ENCODE measurements at regions not wholly inside any gene's neighbourhood (a gene's known extent, or its start where the extent isn't known, plus 50 kb on each side); places are given as distances from the start of the nearest gene placed in this dataset.
"Not testable (repeated sequence)": the region's sequence is repeated elsewhere in the genome, so short reads cannot be mapped to it uniquely, and the experiment has no call there.

- no peaks in the 10 kb centered on the region for H3K27me3 ChIP-seq (ENCODE audit: control insufficient read depth, insufficient read depth, low read length)
- no peaks in the 10 kb centered on the region for H3K4me1 ChIP-seq (ENCODE audit: control insufficient read depth, insufficient read depth, low read length)
- no peak overlapping the region for H3K9ac ChIP-seq (ENCODE audit: low read depth, low read length)
- H3K9me3 ChIP-seq (ENCODE audit: control insufficient read depth, insufficient read depth, low read length), result no peaks in the 10 kb centered on the region
- no peaks in the 10 kb centered on the region for H3K36me3 ChIP-seq (ENCODE audit: control insufficient read depth, insufficient read depth, low read length)
- no peak overlapping the region for H3K4me3 ChIP-seq (ENCODE audit: low read depth, low read length)
Observed at GRCh38 chr5:28703651-28704260, 1665.4 kb upstream of the CDH9 start.

DNA sequence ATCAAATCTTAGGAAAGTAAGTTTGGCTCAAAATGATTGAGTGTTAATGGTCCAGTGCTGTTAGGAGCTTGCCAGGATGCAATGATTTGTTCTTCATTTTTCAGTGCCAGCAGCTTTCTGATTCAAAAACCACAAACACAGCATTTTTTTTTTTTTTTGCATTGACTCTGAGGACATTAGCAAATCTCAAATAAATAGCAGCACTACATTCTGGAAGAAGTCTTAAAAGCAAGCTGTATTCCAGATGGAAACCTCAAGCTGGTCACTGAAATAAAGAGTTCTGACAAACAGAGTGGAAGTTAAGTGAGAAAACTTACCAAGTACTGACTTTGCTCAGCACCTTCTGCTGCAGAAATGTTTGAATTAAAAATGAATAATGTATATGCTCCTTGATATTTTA is 1653.1 kb upstream of the CDH9 start:
- Histone ChIP-seq H3K4me1 (ENCODE audit: control insufficient read depth, insufficient read depth, low read length) (no peaks in the 10 kb centered on the region), H3K9ac (ENCODE audit: low read depth, low read length) (no peak overlapping the region), H3K9me3 (ENCODE audit: control insufficient read depth, insufficient read depth, low read length) (no peaks in the 10 kb centered on the region), H3K36me3 (ENCODE audit: control insufficient read depth, insufficient read depth, low read length) (no peaks in the 10 kb centered on the region), H3K4me3 (ENCODE audit: low read depth, low read length) (no peak overlapping the region), H3K27me3 (ENCODE audit: control insufficient read depth, insufficient read depth, low read length) (no peaks in the 10 kb centered on the region)

DNA sequence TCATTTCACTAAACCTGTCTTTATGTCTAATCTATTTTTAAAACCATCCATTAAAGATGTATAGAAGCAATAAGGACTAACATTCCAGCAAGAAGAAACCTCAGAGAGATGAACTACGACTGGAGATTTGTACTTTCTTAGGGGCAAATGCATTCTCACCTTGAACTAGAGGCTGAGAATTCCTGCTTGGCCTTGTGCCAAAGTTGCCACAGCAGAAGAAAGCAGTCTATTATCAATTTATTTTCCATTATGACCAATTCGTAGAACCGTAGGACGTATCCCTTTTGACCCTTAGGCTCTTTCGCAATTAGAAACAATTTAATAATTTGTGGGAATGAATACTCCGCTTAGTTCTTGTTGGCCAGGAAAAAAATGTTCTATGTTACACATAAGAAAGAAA is 1647.4 kb upstream of the CDH9 start:
- no peak overlapping the region for H3K9ac ChIP-seq (ENCODE audit: low read depth, low read length)

GRCh38 chr5:28678899-28679298 is 1640.5 kb upstream of the CDH9 start:
- Histone ChIP-seq H3K9ac (ENCODE audit: low read depth, low read length) (no peak overlapping the region), H3K27me3 (ENCODE audit: control insufficient read depth, insufficient read depth, low read length) (no peaks in the 10 kb centered on the region), H3K36me3 (ENCODE audit: control insufficient read depth, insufficient read depth, low read length) (no peaks in the 10 kb centered on the region), H3K9me3 (ENCODE audit: control insufficient read depth, insufficient read depth, low read length) (no peaks in the 10 kb centered on the region), H3K4me3 (ENCODE audit: low read depth, low read length) (no peak overlapping the region), H3K4me1 (ENCODE audit: control insufficient read depth, insufficient read depth, low read length) (no peaks in the 10 kb centered on the region)

More for the DNA sequence above, 1647.4 kb upstream of the CDH9 start:
- H3K36me3 ChIP-seq (ENCODE audit: control insufficient read depth, insufficient read depth, low read length), result no peaks in the 10 kb centered on the region
- no peaks in the 10 kb centered on the region for H3K4me1 ChIP-seq (ENCODE audit: control insufficient read depth, insufficient read depth, low read length)
- no peak overlapping the region for H3K4me3 ChIP-seq (ENCODE audit: low read depth, low read length)
- H3K9me3 ChIP-seq (ENCODE audit: control insufficient read depth, insufficient read depth, low read length), result no peaks in the 10 kb centered on the region
- no peaks in the 10 kb centered on the region for H3K27me3 ChIP-seq (ENCODE audit: control insufficient read depth, insufficient read depth, low read length)

GRCh38 chr5:28666110-28666509 is 1627.7 kb upstream of the CDH9 start:
- H3K9me3 ChIP-seq (ENCODE audit: control insufficient read depth, insufficient read depth, low read length), result peaks cover 17% of the 10 kb centered on the region
- H3K9ac ChIP-seq (ENCODE audit: low read depth, low read length), result no peak overlapping the region
- H3K4me1 ChIP-seq (ENCODE audit: control insufficient read depth, insufficient read depth, low read length), result no peaks in the 10 kb centered on the region
- H3K27me3 ChIP-seq (ENCODE audit: control insufficient read depth, insufficient read depth, low read length), result no peaks in the 10 kb centered on the region
- no peak overlapping the region for H3K4me3 ChIP-seq (ENCODE audit: low read depth, low read length)
- H3K36me3 ChIP-seq (ENCODE audit: control insufficient read depth, insufficient read depth, low read length), result no peaks in the 10 kb centered on the region

DNA sequence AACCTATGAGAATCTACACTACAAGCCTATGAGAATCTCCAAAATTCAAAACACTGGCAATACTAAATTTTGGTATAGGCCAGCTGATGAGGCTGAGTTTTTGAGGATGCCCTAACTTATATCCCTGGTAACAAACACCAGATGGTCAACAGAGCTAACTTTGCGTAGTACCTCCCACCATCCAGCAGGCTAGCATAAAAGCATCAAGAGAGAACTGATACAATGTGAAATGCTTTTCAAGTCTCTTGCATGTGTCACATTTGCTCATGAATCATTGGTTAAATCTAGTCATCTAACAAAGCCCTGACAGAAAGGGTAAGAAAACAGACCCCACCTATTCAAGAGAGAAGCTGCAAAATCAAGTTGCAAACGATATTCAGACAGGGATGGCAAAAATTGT is 1609.7 kb upstream of the CDH9 start:
- Histone ChIP-seq H3K4me1 (ENCODE audit: control insufficient read depth, insufficient read depth, low read length) (no peaks in the 10 kb centered on the region), H3K36me3 (ENCODE audit: control insufficient read depth, insufficient read depth, low read length) (no peaks in the 10 kb centered on the region), H3K4me3 (ENCODE audit: low read depth, low read length) (no peak overlapping the region), H3K9me3 (ENCODE audit: control insufficient read depth, insufficient read depth, low read length) (no peaks in the 10 kb centered on the region), H3K27me3 (ENCODE audit: control insufficient read depth, insufficient read depth, low read length) (no peaks in the 10 kb centered on the region), H3K9ac (ENCODE audit: low read depth, low read length) (no peak overlapping the region)

- H3K4me1 ChIP-seq (ENCODE audit: control insufficient read depth, insufficient read depth, low read length), result no peaks in the 10 kb centered on the region
- no peaks in the 10 kb centered on the region for H3K36me3 ChIP-seq (ENCODE audit: control insufficient read depth, insufficient read depth, low read length)
- H3K9me3 ChIP-seq (ENCODE audit: control insufficient read depth, insufficient read depth, low read length), result no peaks in the 10 kb centered on the region
- H3K9ac ChIP-seq (ENCODE audit: low read depth, low read length), result no peak overlapping the region
- no peaks in the 10 kb centered on the region for H3K27me3 ChIP-seq (ENCODE audit: control insufficient read depth, insufficient read depth, low read length)
- no peak overlapping the region for H3K4me3 ChIP-seq (ENCODE audit: low read depth, low read length)
Observed at GRCh38 chr5:28632607-28633006, 1594.2 kb upstream of the CDH9 start.

DNA sequence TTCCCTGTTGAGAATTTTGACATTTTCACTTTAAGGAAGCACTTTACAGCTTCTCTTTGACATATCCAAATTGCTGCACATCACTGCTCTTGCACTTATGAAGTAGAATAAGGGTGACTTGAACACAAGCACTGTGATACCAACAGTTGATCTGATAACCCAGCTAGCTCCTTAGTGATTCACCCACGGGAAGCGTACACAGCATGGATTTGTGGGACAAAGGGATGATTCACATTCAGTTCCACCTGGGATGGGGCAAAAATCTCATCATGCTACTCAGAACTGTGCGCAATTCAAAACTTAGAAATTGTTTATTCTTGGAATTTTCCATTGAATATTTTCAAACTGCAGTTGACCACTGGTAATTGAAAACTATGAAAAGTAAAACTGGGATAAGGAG is 1565.5 kb upstream of the CDH9 start:
- Histone ChIP-seq H3K9me3 (ENCODE audit: control insufficient read depth, insufficient read depth, low read length) (no peaks in the 10 kb centered on the region), H3K36me3 (ENCODE audit: control insufficient read depth, insufficient read depth, low read length) (no peaks in the 10 kb centered on the region), H3K4me3 (ENCODE audit: low read depth, low read length) (no peak overlapping the region), H3K9ac (ENCODE audit: low read depth, low read length) (no peak overlapping the region), H3K27me3 (ENCODE audit: control insufficient read depth, insufficient read depth, low read length) (no peaks in the 10 kb centered on the region), H3K4me1 (ENCODE audit: control insufficient read depth, insufficient read depth, low read length) (no peaks in the 10 kb centered on the region)

GRCh38 chr5:28602429-28602828 is 1564.0 kb upstream of the CDH9 start:
- Histone ChIP-seq H3K9ac (ENCODE audit: low read depth, low read length) (no peak overlapping the region), H3K4me1 (ENCODE audit: control insufficient read depth, insufficient read depth, low read length) (no peaks in the 10 kb centered on the region), H3K27me3 (ENCODE audit: control insufficient read depth, insufficient read depth, low read length) (no peaks in the 10 kb centered on the region), H3K36me3 (ENCODE audit: control insufficient read depth, insufficient read depth, low read length) (no peaks in the 10 kb centered on the region), H3K9me3 (ENCODE audit: control insufficient read depth, insufficient read depth, low read length) (no peaks in the 10 kb centered on the region), H3K4me3 (ENCODE audit: low read depth, low read length) (no peak overlapping the region)

GRCh38 chr5:28596707-28597106 is 1558.3 kb upstream of the CDH9 start:
- H3K27me3 ChIP-seq (ENCODE audit: control insufficient read depth, insufficient read depth, low read length); H3K4me3 ChIP-seq (ENCODE audit: low read depth, low read length); H3K36me3 ChIP-seq (ENCODE audit: control insufficient read depth, insufficient read depth, low read length); H3K9ac ChIP-seq (ENCODE audit: low read depth, low read length); H3K4me1 ChIP-seq (ENCODE audit: control insufficient read depth, insufficient read depth, low read length); H3K9me3 ChIP-seq (ENCODE audit: control insufficient read depth, insufficient read depth, low read length): not testable (repeated sequence)

DNA sequence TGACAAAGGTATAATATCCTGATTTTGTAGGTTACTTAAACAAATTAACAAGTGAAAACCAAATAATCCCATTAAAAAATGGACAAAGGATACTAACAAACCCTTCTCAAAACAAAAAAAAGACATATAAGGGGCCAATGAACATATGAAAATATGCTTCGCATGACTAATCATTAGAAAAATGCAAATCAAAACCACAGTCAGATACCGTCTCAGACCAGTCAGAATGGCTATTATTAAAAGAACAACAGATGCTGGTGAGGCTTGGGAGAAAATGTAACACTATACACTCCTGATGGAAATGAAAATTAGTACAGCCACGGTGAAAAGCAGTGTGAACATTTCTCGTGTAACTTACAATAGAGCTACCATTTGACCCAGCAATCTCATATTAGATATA is 1542.2 kb upstream of the CDH9 start:
- Histone ChIP-seq H3K4me1 (ENCODE audit: control insufficient read depth, insufficient read depth, low read length) (no peaks in the 10 kb centered on the region), H3K9ac (ENCODE audit: low read depth, low read length) (no peak overlapping the region), H3K4me3 (ENCODE audit: low read depth, low read length) (no peak overlapping the region), H3K9me3 (ENCODE audit: control insufficient read depth, insufficient read depth, low read length) (no peaks in the 10 kb centered on the region), H3K36me3 (ENCODE audit: control insufficient read depth, insufficient read depth, low read length) (no peaks in the 10 kb centered on the region), H3K27me3 (ENCODE audit: control insufficient read depth, insufficient read depth, low read length) (no peaks in the 10 kb centered on the region)

GRCh38 chr5:28576022-28576421 is 1537.6 kb upstream of the CDH9 start:
- Histone ChIP-seq H3K4me1 (ENCODE audit: control insufficient read depth, insufficient read depth, low read length) (no peaks in the 10 kb centered on the region), H3K9ac (ENCODE audit: low read depth, low read length) (no peak overlapping the region), H3K9me3 (ENCODE audit: control insufficient read depth, insufficient read depth, low read length) (no peaks in the 10 kb centered on the region), H3K4me3 (ENCODE audit: low read depth, low read length) (no peak overlapping the region), H3K27me3 (ENCODE audit: control insufficient read depth, insufficient read depth, low read length) (no peaks in the 10 kb centered on the region), H3K36me3 (ENCODE audit: control insufficient read depth, insufficient read depth, low read length) (no peaks in the 10 kb centered on the region)
